GM18951 (cell line): ENCODE measurements at regions not wholly inside any gene's neighbourhood (a gene's known extent, or its start where the extent isn't known, plus 50 kb on each side); places are given as distances from the start of the nearest gene placed in this dataset.

Experiments used
- POLR2A ChIP-seq: IDR thresholded peaks from 4 replicates; pipeline ENCODE4 v1.6.1; 2011; ENCODE audit warnings: mild to moderate bottlenecking; ENCODE audit not compliant: insufficient read length, insufficient read depth; ENCODE audit errors: extremely low read depth
- in situ Hi-C: fragments of 300-500 bp; cut with MboI; formaldehyde crosslinking; loops from one replicate; pipeline ENCODE4 v1.12.0; 2022; ENCODE audit warnings: low sequenced_read_pairs, mixed read lengths, inconsistent platforms; ENCODE audit not compliant: unreplicated experiment

GRCh38 chr4:18842431-18842830 is 820.9 kb upstream of the LCORL start:
- in situ Hi-C loops: no loop called here
- TF ChIP-seq POLR2A: no peak

GRCh38 chr4:18840481-18840880 is 818.9 kb upstream of the LCORL start:
- in situ Hi-C loops: no loop called here
- no peak for TF ChIP-seq POLR2A

- TF ChIP-seq POLR2A: no peak
- in situ Hi-C loops: no loop called here
These were observed 794.8 kb upstream of the LCORL start for GRCh38 chr4:18816228-18816895.

- no peak for TF ChIP-seq POLR2A
- in situ Hi-C loops: no loop called here
These were observed 794.2 kb upstream of the LCORL start for GRCh38 chr4:18815779-18816173.

- in situ Hi-C loops: no loop called here
- no peak for TF ChIP-seq POLR2A
These were observed 793.7 kb upstream of the LCORL start for GRCh38 chr4:18815081-18815778.

GRCh38 chr4:18813771-18814170 is 792.2 kb upstream of the LCORL start:
- in situ Hi-C loops: no loop called here
- no peak for TF ChIP-seq POLR2A

GRCh38 chr4:18813055-18813454 is 791.5 kb upstream of the LCORL start:
- TF ChIP-seq POLR2A: no peak
- in situ Hi-C loops: no loop called here

GRCh38 chr4:18803781-18804180 is 782.2 kb upstream of the LCORL start:
- in situ Hi-C loops: no loop called here

GRCh38 chr4:18798123-18798522 is 776.6 kb upstream of the LCORL start:
- in situ Hi-C loops: no loop called here
- no peak for TF ChIP-seq POLR2A

More at GRCh38 chr4:18803781-18804180, 782.2 kb upstream of the LCORL start:
- TF ChIP-seq POLR2A: no peak

GRCh38 chr4:18795794-18796193 is 774.2 kb upstream of the LCORL start:
- in situ Hi-C loops: no loop called here
- TF ChIP-seq POLR2A: no peak

- no peak for TF ChIP-seq POLR2A
- in situ Hi-C loops: no loop called here
These were observed 755.8 kb upstream of the LCORL start for GRCh38 chr4:18777190-18777930.

- no peak for TF ChIP-seq POLR2A
- in situ Hi-C loops: no loop called here
These were observed 746.4 kb upstream of the LCORL start for GRCh38 chr4:18767921-18768320.

- TF ChIP-seq POLR2A: no peak
- in situ Hi-C loops: no loop called here
These were observed 735.1 kb upstream of the LCORL start for GRCh38 chr4:18756671-18757070.

- in situ Hi-C loops: no loop called here
- TF ChIP-seq POLR2A: no peak
These were observed 732.6 kb upstream of the LCORL start for GRCh38 chr4:18754180-18754579.
